ENCODE measurements at regions not wholly inside any gene's neighbourhood (a gene's known extent, or its start where the extent isn't known, plus 50 kb on each side); places are given as distances from the start of the nearest gene placed in this dataset.

DNA sequence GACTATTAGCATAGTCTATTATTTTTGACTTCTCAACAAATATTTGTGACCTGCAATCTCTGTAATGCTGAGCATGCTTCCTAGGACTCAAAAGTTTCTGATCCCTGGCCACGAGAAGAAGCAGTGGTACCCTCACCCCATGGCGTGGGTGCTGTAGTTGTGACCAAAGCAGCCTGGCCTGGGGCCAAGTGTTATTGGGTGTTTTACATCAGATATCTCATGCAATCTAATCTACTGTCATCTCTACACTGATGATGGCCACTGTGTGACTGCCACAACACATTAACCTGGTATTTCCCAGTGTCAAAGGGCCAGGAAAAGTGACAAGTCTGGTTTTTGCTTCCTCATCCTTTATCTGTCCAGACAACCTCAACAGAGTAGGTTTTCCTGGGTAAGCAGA is 80.8 kb upstream of the WIPF1 start:
- TF ChIP-seq, protein P1, sequence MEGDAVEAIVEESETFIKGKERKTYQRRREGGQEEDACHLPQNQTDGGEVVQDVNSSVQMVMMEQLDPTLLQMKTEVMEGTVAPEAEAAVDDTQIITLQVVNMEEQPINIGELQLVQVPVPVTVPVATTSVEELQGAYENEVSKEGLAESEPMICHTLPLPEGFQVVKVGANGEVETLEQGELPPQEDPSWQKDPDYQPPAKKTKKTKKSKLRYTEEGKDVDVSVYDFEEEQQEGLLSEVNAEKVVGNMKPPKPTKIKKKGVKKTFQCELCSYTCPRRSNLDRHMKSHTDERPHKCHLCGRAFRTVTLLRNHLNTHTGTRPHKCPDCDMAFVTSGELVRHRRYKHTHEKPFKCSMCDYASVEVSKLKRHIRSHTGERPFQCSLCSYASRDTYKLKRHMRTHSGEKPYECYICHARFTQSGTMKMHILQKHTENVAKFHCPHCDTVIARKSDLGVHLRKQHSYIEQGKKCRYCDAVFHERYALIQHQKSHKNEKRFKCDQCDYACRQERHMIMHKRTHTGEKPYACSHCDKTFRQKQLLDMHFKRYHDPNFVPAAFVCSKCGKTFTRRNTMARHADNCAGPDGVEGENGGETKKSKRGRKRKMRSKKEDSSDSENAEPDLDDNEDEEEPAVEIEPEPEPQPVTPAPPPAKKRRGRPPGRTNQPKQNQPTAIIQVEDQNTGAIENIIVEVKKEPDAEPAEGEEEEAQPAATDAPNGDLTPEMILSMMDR (IDR thresholded peaks at IDR 0.05), result no peak

DNA sequence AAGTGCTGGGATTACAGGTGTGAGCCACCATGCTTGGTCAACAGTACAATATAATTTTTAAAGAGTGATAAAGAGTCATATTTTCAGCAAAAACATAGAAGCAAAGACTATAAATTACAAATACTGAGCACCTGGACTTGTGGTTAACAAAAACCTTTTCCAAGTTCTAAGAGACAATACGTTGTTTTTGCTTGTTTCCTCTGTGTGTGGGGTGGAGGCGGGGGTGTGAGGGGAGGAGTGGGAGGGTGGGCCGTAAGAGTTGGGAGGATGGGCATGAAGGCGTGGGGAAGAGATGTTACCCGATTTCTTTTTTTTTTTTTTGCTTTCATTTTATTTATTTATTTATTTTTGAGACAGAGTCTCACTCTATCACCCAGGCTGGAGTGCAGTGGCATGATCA is 78.0 kb upstream of the WIPF1 start:
- TF ChIP-seq, protein P1 (IDR thresholded peaks at IDR 0.05), result no peak

DNA sequence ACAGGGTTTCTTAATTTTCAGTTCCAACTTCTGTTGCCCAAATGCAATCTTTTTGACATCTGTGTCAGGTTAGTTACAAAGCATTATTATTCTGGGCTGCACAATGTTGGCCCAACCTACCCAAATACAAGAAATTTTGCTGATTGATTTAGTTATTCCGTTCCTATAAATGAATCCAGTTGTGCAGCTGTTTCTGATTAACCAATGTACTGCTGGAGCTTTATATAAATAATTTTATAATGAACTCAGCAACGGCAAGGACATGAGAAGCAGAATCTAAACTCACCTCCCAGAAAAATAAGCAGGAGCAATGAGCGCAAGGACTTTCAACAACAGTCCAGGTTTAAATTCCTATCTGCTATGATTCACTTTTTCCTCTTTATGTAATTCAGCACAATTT is 76.3 kb upstream of the WIPF1 start:
- TF ChIP-seq, protein P1 (IDR thresholded peaks at IDR 0.05), result no peak

DNA sequence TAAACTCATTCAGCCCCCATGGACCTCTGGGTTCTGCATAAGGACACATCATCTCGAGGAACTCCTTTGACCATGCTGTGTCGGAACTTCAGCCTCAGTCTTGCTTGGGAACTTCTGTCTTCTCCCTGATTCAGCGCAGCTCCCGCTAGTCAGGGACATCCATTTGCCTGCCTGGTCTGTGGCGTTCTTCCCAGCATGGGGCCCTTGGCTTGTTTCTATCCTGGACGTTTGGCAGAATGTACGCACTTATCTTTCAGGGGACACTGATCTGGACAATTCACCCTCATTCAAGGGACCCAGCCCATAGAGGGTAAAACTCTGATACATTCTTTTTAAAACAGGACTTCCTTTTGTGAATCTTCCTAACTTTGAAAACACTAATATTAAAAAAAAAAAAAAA is 75.8 kb upstream of the WIPF1 start:
- TF ChIP-seq, protein P1 (IDR thresholded peaks at IDR 0.05), result no peak

DNA sequence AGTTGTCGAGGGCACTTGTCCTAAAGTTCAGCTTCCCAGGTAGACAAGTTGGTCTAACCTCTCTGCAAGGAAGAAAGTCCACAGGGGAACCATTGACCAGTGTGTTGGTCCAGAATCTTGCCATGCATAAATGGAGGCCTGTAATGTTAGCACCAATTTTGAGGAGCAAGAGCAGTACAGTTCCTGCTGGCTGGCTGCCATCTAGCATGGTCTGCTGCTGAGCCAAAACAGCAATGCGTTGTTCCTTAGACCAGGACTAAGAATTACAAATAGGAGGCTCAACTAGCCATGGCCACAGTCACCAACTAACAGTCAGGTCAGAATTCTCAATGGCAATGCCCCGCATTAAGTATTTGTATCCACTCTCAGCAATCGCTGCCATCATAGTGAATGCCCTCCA is 72.8 kb upstream of the WIPF1 start:
- TF ChIP-seq, protein P1 (IDR thresholded peaks at IDR 0.05), result no peak

DNA sequence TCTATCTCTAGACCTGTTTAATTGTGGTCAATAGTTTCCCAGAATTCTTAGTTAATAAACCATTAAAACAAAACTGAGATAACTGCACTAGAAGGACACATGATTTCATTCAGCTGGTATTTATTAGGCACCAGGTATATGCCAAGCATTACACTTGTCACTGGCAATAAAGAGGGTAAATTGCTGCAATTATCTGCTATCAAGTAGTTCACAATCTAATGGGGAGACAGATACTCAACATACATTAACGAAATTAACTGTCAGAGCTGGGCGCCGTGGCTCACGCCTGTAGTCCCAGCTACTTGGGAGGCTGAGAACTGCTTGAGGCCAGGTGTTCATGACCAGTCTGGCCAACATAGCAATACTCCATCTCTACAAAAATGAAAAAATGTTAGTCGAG is 71.7 kb upstream of the WIPF1 start:
- TF ChIP-seq, protein P1 (IDR thresholded peaks at IDR 0.05), result no peak

DNA sequence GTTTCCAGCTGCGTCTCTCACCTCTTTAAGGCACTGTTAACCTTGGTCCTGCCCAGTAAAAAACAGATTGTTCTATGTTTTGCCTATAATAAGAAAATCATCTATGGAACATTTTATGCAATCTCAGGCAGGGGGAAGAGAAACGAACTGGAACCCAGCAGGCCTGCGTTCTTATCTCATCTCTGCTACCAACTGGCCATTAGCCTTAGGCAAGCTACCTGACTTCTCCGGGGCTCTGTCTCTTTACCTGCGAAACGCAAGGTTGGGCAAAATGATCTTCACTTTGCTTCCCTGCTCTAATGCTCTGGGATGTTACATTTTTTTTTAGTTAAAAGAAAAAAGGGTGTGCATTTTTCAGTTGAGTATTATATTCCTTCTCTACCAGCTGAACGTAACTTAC is 70.5 kb upstream of the WIPF1 start:
- TF ChIP-seq, protein P1 (IDR thresholded peaks at IDR 0.05), result no peak

DNA sequence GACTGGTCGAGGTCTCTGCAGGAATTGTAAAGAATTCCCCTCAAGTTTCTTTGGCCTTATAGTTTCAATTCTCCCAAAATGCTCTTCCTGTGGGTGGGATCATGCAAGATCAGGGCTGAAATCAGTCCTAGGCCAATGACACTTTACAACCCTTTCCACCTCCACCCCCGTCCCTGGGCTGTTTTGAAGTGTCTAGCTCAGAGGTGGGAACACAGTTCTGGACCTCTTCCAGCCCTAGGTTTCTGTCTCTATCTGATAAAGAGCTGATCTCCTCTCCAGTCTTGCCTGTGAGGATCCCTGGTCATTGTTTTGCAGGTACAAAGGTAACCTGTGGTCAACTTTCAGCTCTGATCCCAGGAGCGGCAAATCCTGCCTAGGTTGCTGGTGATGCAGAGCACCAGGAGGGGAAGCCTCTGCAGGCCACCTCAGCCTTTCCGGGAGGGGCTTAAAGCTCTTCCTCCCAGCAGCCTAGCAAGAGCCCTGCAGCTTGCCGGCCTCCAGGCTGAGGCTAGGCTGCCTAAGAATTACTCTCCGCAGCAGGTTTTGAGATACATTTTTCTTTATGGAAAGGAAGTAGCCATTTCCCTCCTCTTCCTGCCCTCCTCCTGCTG is 69.8 kb upstream of the WIPF1 start:
- TF ChIP-seq, protein P1 (IDR thresholded peaks at IDR 0.05), result no peak

All from LNCAP (cell line).